Tibial nerve (tissue), 4 donors: ENCODE measurements at regions not wholly inside any gene's neighbourhood (a gene's known extent, or its start where the extent isn't known, plus 50 kb on each side); places are given as distances from the start of the nearest gene placed in this dataset.

Experiments used
- DNase-seq, 2 donors: peaks; one replicate each; pipeline ENCODE4 v3.0.0-alpha.2; 2019; ENCODE audit warnings: low spot score in 2 of 2
- H3K27ac ChIP-seq, 4 donors: fragments of 200-600 bp; sonication (generic) in 3 of 4; one replicate each; pipeline ENCODE4 v1.5.1; 2017 to 2019; ENCODE audit warnings: mild to moderate bottlenecking in 1 of 4
- H3K27me3 ChIP-seq, 2 donors: fragments of 200-600 bp; sonication (generic) in 1 of 2; one replicate each; pipeline versions ENCODE4 v1.5.1 to v1.6.0; 2017 to 2019
- H3K36me3 ChIP-seq, 3 donors: fragments of 200-600 bp; sonication (generic); one replicate each; pipeline ENCODE4 v1.5.1; 2018 to 2019
- H3K4me1 ChIP-seq, 4 donors: fragments of 200-600 bp; sonication (generic) in 3 of 4; one replicate each; pipeline ENCODE4 v1.5.1; 2017 to 2019
- H3K4me3 ChIP-seq, 4 donors: fragments of 200-600 bp; sonication (generic) in 3 of 4; one replicate each; pipeline ENCODE4 v1.5.1; 2017 to 2019; ENCODE audit warnings: mild to moderate bottlenecking in 1 of 4, moderate library complexity in 1 of 4
- H3K9me3 ChIP-seq, 4 donors: fragments of 200-600 bp; sonication (generic) in 3 of 4; one replicate each; pipeline ENCODE4 v1.5.1; 2017 to 2019
- CTCF ChIP-seq, 5 experiments: fragments of 200-600 bp in 3 of 5; fragments of 450-650 bp in 2 of 5; sonication (generic) in 3 of 5; IDR thresholded peaks; one replicate each; pipeline ENCODE4 v1.5.1; 2016 to 2019; ENCODE audit warnings: antibody characterized with exemption in 5 of 5, mild to moderate bottlenecking in 3 of 5, moderate library complexity in 2 of 5
- EP300 ChIP-seq, 2 donors: sonication (generic); formaldehyde crosslinking; IDR thresholded peaks; one replicate each; pipeline ENCODE4 v1.6.1; 2017; ENCODE audit warnings: antibody characterized with exemption in 2 of 2, mild to moderate bottlenecking in 1 of 2
- POLR2A ChIP-seq, 2 donors: fragments of 450-650 bp; IDR thresholded peaks; one replicate each; pipeline ENCODE4 v1.6.1; 2017; ENCODE audit warnings: antibody characterized with exemption in 2 of 2, mild to moderate bottlenecking in 2 of 2, moderate library complexity in 2 of 2
- whole genome bisulfite sequencing, 2 donors: methylation state at CpG; one replicate each; pipeline ENCODE4 v1.1.5; 2018; 5-methylcytosine and 5-hydroxymethylcytosine counted together

- no peak for TF ChIP-seq POLR2A (IDR thresholded peaks at IDR 0.05)
- TF ChIP-seq CTCF (IDR thresholded peaks at IDR 0.05): no peak
- no peak for TF ChIP-seq EP300 (IDR thresholded peaks at IDR 0.05)
- WGBS, 2 donors: 75 to 79% methylated on average over 10 of the region's 10 CpGs
- Histone ChIP-seq H3K36me3 (no peaks in the 10 kb centered on the region), H3K9me3 (no peaks in the 10 kb centered on the region), H3K27me3 (no peaks in the 10 kb centered on the region), H3K4me3 (no peak overlapping the region), H3K4me1 (no peaks in the 10 kb centered on the region), H3K27ac (no peak overlapping the region)
- no peak for DNase-seq
Observed at GRCh38 chr13:106738186-106738678, 170.3 kb upstream of the ARGLU1 start.

GRCh38 chr13:106736941-106737340 is 169.0 kb upstream of the ARGLU1 start:
- no peak for DNase-seq
- H3K27ac ChIP-seq: no peak overlapping the region
- no peaks in the 10 kb centered on the region for H3K4me1 ChIP-seq
- no peaks in the 10 kb centered on the region for H3K36me3 ChIP-seq
- H3K4me3 ChIP-seq: no peak overlapping the region
- no peaks in the 10 kb centered on the region for H3K9me3 ChIP-seq
- no peak for TF ChIP-seq POLR2A (IDR thresholded peaks at IDR 0.05)
- no peak for TF ChIP-seq CTCF (IDR thresholded peaks at IDR 0.05)
- TF ChIP-seq EP300 (IDR thresholded peaks at IDR 0.05): no peak
- no peaks in the 10 kb centered on the region for H3K27me3 ChIP-seq
- 97% methylated on average over 12 of the region's 12 CpGs for WGBS, 2 donors

- Histone ChIP-seq H3K9me3 (no peaks in the 10 kb centered on the region), H3K27ac (no peak overlapping the region), H3K4me3 (no peak overlapping the region), H3K27me3 (no peaks in the 10 kb centered on the region), H3K4me1 (no peaks in the 10 kb centered on the region), H3K36me3 (no peaks in the 10 kb centered on the region)
- 57 to 72% methylated on average over 6 of the region's 6 CpGs for WGBS, 2 donors
- no peak for DNase-seq
- TF ChIP-seq EP300 (IDR thresholded peaks at IDR 0.05) (no peak), CTCF (IDR thresholded peaks at IDR 0.05) (no peak), POLR2A (IDR thresholded peaks at IDR 0.05) (no peak)
Observed at GRCh38 chr13:106734198-106734597, 166.3 kb upstream of the ARGLU1 start.

- H3K9me3 ChIP-seq: peaks cover 0 to 16% (median 1%) of the 10 kb centered on the region in 4 donors
- H3K4me1 ChIP-seq: no peaks in the 10 kb centered on the region
- no peak for DNase-seq
- no peaks in the 10 kb centered on the region for H3K36me3 ChIP-seq
- TF ChIP-seq CTCF (IDR thresholded peaks at IDR 0.05): no peak
- no peak for TF ChIP-seq POLR2A (IDR thresholded peaks at IDR 0.05)
- no peak for TF ChIP-seq EP300 (IDR thresholded peaks at IDR 0.05)
- 51 to 76% methylated on average over 6 of the region's 6 CpGs for WGBS, 2 donors
- H3K27me3 ChIP-seq: no peaks in the 10 kb centered on the region
- H3K4me3 ChIP-seq: no peak overlapping the region
- no peak overlapping the region for H3K27ac ChIP-seq
Observed at GRCh38 chr13:106723036-106723435, 155.1 kb upstream of the ARGLU1 start.

GRCh38 chr13:106722620-106723019 is 154.7 kb upstream of the ARGLU1 start:
- DNase-seq: no peak
- WGBS, 2 donors: 33 to 40% methylated on average over 3 of the region's 3 CpGs
- Histone ChIP-seq H3K27me3 (no peaks in the 10 kb centered on the region), H3K4me1 (no peaks in the 10 kb centered on the region), H3K36me3 (no peaks in the 10 kb centered on the region), H3K9me3 (peaks cover 0 to 20% (median 1%) of the 10 kb centered on the region in 4 donors), H3K27ac (no peak overlapping the region), H3K4me3 (no peak overlapping the region)
- TF ChIP-seq POLR2A (IDR thresholded peaks at IDR 0.05) (no peak), CTCF (IDR thresholded peaks at IDR 0.05) (no peak), EP300 (IDR thresholded peaks at IDR 0.05) (no peak)
